ENCODE measurements at regions not wholly inside any gene's neighbourhood (a gene's known extent, or its start where the extent isn't known, plus 50 kb on each side); places are given as distances from the start of the nearest gene placed in this dataset.

DNA sequence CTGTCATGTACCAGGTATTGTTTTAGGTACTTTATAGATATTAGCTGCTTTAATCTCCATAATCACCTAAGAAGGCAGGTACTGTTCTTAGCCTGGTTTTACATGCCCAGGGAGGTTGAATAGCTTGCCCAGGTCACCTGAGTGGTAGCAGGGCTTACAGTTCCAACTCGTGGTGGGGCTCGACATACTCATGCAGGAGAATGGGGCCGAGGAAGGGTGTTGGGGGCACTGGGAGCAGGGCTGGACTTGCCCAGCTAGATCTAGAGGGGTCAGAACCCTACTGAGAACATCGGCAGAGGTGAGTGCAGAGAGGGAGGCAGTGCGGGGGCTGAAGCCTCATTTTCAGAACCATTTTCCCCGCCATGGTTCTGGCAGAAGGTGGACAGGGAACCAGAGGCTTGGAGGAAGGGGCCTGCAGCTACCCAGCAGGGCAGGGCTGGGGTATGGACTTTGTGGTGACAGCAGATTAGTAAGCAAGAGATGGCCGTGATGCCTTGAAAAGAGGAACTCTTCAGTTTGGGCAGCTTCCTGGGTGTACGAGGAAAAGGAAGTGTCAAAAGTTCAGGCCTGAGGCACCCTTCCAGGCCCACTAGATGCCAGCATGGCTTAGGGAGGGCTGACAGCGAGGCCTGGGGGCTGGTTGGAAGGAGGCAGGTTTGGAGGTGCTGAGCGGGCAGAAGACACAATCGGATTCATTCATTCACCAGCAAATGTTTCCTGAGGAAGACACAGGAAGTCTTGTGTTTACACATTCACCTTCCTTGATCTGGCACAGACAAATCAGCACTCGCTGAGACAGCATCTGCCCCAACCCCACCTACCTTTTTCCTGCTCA is 54.7 kb upstream of the LYVE1 start:
- peak overlapping the region; percentile 60 for H2AFZ ChIP-seq
- H3K4me2 ChIP-seq (ENCODE audit: low read length) = no peak overlapping the region
- no peak overlapping the region for H3K27ac ChIP-seq
- TF ChIP-seq, protein P1, sequence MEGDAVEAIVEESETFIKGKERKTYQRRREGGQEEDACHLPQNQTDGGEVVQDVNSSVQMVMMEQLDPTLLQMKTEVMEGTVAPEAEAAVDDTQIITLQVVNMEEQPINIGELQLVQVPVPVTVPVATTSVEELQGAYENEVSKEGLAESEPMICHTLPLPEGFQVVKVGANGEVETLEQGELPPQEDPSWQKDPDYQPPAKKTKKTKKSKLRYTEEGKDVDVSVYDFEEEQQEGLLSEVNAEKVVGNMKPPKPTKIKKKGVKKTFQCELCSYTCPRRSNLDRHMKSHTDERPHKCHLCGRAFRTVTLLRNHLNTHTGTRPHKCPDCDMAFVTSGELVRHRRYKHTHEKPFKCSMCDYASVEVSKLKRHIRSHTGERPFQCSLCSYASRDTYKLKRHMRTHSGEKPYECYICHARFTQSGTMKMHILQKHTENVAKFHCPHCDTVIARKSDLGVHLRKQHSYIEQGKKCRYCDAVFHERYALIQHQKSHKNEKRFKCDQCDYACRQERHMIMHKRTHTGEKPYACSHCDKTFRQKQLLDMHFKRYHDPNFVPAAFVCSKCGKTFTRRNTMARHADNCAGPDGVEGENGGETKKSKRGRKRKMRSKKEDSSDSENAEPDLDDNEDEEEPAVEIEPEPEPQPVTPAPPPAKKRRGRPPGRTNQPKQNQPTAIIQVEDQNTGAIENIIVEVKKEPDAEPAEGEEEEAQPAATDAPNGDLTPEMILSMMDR (IDR thresholded peaks at IDR 0.05) = no peak
- no peak overlapping the region for H3K4me3 ChIP-seq (ENCODE audit: low read depth, low read length)
- peaks cover 10% of the 10 kb centered on the region for H3K4me1 ChIP-seq
- no peaks in the 10 kb centered on the region for H3K9me3 ChIP-seq (ENCODE audit: control insufficient read depth, low read length)
- H3K9ac ChIP-seq = no peak overlapping the region
- no peaks in the 10 kb centered on the region for H3K79me2 ChIP-seq
- H3K36me3 ChIP-seq (ENCODE audit: control insufficient read depth, insufficient read depth, low read length) = no peaks in the 10 kb centered on the region
- H3K27me3 ChIP-seq (ENCODE audit: control insufficient read depth, insufficient read depth, low read length) = no peaks in the 10 kb centered on the region

DNA sequence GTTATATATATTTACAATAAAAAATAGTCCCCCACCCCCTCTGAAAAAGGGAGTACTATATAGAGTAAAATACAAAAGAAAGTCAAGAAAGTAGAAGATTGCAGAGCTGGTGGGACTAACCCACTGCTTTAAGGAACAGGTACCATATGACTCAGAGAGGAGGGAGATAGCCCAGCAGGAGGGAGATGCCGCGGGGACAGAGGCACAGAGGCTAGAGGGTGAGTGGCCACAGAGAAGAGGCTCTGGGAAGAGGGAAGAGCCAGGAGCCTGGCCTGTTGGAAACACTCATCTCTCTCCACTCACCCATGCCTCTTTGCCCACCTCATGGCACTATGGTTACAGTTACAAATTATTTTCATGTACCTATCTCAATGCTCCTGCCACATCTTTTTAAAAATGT is 53.6 kb upstream of the LYVE1 start:
- Histone ChIP-seq H3K27me3 (ENCODE audit: control insufficient read depth, insufficient read depth, low read length) (no peaks in the 10 kb centered on the region), H3K4me2 (ENCODE audit: low read length) (no peak overlapping the region), H3K4me3 (ENCODE audit: low read depth, low read length) (no peak overlapping the region), H3K27ac (no peak overlapping the region), H3K79me2 (no peaks in the 10 kb centered on the region), H3K9ac (no peak overlapping the region), H3K9me3 (ENCODE audit: control insufficient read depth, low read length) (no peaks in the 10 kb centered on the region), H3K4me1 (peaks cover 10% of the 10 kb centered on the region), H3K36me3 (ENCODE audit: control insufficient read depth, insufficient read depth, low read length) (no peaks in the 10 kb centered on the region), H2AFZ (no peak overlapping the region)
- TF ChIP-seq, protein P1 (IDR thresholded peaks at IDR 0.05) = no peak

DNA sequence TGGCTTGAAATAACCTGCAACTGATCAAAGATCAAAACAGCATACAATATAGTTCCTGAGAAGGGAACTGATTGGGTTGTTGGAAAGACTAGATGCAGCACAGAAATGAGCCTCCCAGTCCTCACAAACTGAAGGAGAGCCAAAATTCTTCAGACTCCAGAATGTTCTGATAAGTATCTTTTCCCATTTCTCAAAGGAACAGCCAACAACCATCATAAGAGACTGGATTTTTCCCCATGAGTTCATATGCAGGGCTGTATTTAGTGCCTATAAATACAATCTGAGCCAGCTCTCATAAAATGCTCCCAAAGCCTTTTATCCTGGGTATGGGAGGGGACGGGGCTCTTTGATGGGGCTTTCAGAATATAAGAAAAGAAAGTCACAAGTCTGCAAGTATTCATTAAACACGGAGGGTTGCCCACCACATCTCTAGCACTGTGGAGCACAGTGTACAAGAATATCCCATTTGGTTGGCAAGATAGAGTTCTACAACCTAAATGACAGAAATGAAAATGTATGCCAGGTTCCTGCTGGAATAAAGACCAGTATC is 50.7 kb upstream of the LYVE1 start:
- no peaks in the 10 kb centered on the region for H3K79me2 ChIP-seq
- H3K27ac ChIP-seq = no peak overlapping the region
- H3K4me1 ChIP-seq = peaks cover 6% of the 10 kb centered on the region
- H3K9me3 ChIP-seq (ENCODE audit: control insufficient read depth, low read length) = no peaks in the 10 kb centered on the region
- TF ChIP-seq, protein P1 (IDR thresholded peaks at IDR 0.05) = no peak
- no peaks in the 10 kb centered on the region for H3K27me3 ChIP-seq (ENCODE audit: control insufficient read depth, insufficient read depth, low read length)
- H3K4me2 ChIP-seq (ENCODE audit: low read length) = no peak overlapping the region
- H3K9ac ChIP-seq = no peak overlapping the region
- H3K4me3 ChIP-seq (ENCODE audit: low read depth, low read length) = no peak overlapping the region
- H3K36me3 ChIP-seq (ENCODE audit: control insufficient read depth, insufficient read depth, low read length) = no peaks in the 10 kb centered on the region
- no peak overlapping the region for H2AFZ ChIP-seq

DNA sequence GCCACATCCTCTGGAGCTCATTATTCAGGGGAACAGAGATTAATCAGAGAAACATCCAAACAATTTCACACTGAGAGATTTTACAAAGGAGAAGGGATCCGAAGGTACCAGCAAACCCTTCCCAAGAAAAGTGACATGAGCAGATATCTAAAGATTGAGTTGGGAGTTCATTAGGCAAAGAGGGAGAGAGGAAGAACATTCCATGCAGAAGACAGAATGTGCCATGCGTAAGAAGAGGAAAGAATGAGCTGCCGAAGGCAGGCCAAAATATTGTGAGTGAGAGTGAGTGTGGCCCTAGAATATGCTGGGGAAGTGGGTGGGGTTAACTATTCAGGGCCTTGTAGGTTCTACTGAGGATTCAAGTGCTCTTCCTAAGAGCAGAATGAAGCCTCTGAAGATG is 50.0 kb upstream of the LYVE1 start:
- Histone ChIP-seq H3K27ac (no peak overlapping the region), H3K27me3 (ENCODE audit: control insufficient read depth, insufficient read depth, low read length) (no peaks in the 10 kb centered on the region), H3K9me3 (ENCODE audit: control insufficient read depth, low read length) (no peaks in the 10 kb centered on the region), H3K9ac (no peak overlapping the region), H2AFZ (no peak overlapping the region), H3K4me3 (ENCODE audit: low read depth, low read length) (no peak overlapping the region), H3K79me2 (no peaks in the 10 kb centered on the region), H3K36me3 (ENCODE audit: control insufficient read depth, insufficient read depth, low read length) (no peaks in the 10 kb centered on the region), H3K4me2 (ENCODE audit: low read length) (no peak overlapping the region), H3K4me1 (no peaks in the 10 kb centered on the region)
- TF ChIP-seq, protein P1 (IDR thresholded peaks at IDR 0.05) = no peak
